Endodermal cell (in vitro differentiated cells): ENCODE measurements at regions not wholly inside any gene's neighbourhood (a gene's known extent, or its start where the extent isn't known, plus 50 kb on each side); places are given as distances from the start of the nearest gene placed in this dataset.

Experiments used
- DNase-seq: peaks from one replicate; pipeline ENCODE4 v3.0.0-alpha.2; 2017
- H3K27ac ChIP-seq: 2 replicates; pipeline ENCODE4 v1.5.1; 2013; ENCODE audit warnings: mild to moderate bottlenecking, low read depth, low read length, moderate library complexity
- H3K27me3 ChIP-seq: 2 replicates; pipeline ENCODE4 v1.6.1; 2013; ENCODE audit warnings: mild to moderate bottlenecking, low read length, moderate library complexity; ENCODE audit not compliant: insufficient read depth, control insufficient read depth, poor library complexity, severe bottlenecking
- H3K36me3 ChIP-seq: 2 replicates; pipeline ENCODE4 v1.7.0; 2013; ENCODE audit warnings: mild to moderate bottlenecking, low read length, moderate library complexity; ENCODE audit not compliant: control insufficient read depth, insufficient read depth
- H3K4me1 ChIP-seq: one replicate; pipeline ENCODE4 v1.7.0; 2013; ENCODE audit warnings: low read length; ENCODE audit not compliant: control insufficient read depth, insufficient read depth
- H3K4me3 ChIP-seq: 2 replicates; pipeline ENCODE4 v1.5.1; 2013; ENCODE audit warnings: mild to moderate bottlenecking, low read length, moderate library complexity
- H3K9ac ChIP-seq: 2 replicates; pipeline ENCODE4 v1.6.1; 2013; ENCODE audit warnings: mild to moderate bottlenecking, low read length, moderate library complexity; ENCODE audit not compliant: poor library complexity, severe bottlenecking; ENCODE audit errors: extremely low read depth
- H3K9me3 ChIP-seq: 2 replicates; pipeline ENCODE4 v1.6.1; 2013; ENCODE audit warnings: mild to moderate bottlenecking, low read length, moderate library complexity; ENCODE audit not compliant: control insufficient read depth
- H3K27ac Mint-ChIP-seq: 2 replicates; pipeline ENCODE4 v1.8.0; 2020; ENCODE audit warnings: mixed read lengths
- H3K27me3 Mint-ChIP-seq: 2 replicates; pipeline ENCODE4 v1.8.0; 2021; ENCODE audit warnings: mild to moderate bottlenecking, mixed read lengths; ENCODE audit not compliant: insufficient read depth
- H3K36me3 Mint-ChIP-seq: 2 replicates; pipeline ENCODE4 v1.8.0; 2020; ENCODE audit warnings: low read depth, mixed read lengths
- H3K4me1 Mint-ChIP-seq: 2 replicates; pipeline ENCODE4 v1.8.0; 2020; ENCODE audit warnings: mixed read lengths
- H3K4me3 Mint-ChIP-seq: 2 replicates; pipeline ENCODE4 v1.8.0; 2020; ENCODE audit warnings: mild to moderate bottlenecking, moderate library complexity, mixed read lengths
- H3K9me3 Mint-ChIP-seq: 2 replicates; pipeline ENCODE4 v1.8.0; 2020; ENCODE audit warnings: mild to moderate bottlenecking, mixed read lengths
- WGBS, 2 experiments: methylation state at CpG; one replicate each; pipeline versions ENCODE4 v1.1.5 to v1.1.7; 2013; ENCODE audit warnings: missing lambda C conversion rate in 2 of 2, mixed read lengths in 1 of 2; ENCODE audit not compliant: insufficient coverage in 1 of 2, insufficient read length in 1 of 2; 5-methylcytosine and 5-hydroxymethylcytosine counted together
- TF ChIP-seq, protein P1 (sequence below): fragments of 200-600 bp; sonication (generic); conservative IDR thresholded peaks from 2 replicates; pipeline ENCODE4 v1.5.0; 2021; ENCODE audit warnings: antibody characterized with exemption, mild to moderate bottlenecking

DNA sequence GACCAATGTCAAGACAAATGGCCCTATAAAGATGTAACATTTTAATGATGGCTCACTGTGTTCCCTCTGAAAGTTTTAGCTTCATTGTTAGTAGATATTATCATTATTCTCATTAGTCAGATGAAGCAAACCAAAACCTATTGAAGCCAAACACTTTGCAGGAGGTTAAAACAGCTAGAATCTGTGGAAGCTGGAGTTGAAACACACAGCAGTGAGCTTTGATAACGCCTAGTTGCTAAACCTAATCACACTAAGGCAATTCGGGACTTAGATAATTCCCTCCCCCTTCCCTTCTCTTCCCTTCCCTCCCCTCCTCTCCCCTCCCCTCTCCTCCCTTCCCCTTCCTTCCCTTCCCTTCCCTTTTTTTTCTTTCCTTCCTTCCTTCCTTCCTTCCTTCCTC is 165.7 kb downstream of the TRIB2 start:
- no peak overlapping the region for H3K27ac ChIP-seq
- Mint-ChIP-seq H3K9me3 (no peaks in the 10 kb centered on the region), H3K27me3 (peaks cover 33% of the 10 kb centered on the region), H3K4me1 (peaks cover 6% of the 10 kb centered on the region), H3K4me3 (no peak overlapping the region), H3K27ac (no peak overlapping the region), H3K36me3 (no peaks in the 10 kb centered on the region)
- H3K4me3 ChIP-seq, result no peak overlapping the region
- no peak for DNase-seq
- no peaks in the 10 kb centered on the region for H3K9me3 ChIP-seq
- no peak overlapping the region for H3K9ac ChIP-seq
- WGBS, 2 experiments, result 49 to 67% methylated on average over 2 of the region's 2 CpGs
- TF ChIP-seq, protein P1, sequence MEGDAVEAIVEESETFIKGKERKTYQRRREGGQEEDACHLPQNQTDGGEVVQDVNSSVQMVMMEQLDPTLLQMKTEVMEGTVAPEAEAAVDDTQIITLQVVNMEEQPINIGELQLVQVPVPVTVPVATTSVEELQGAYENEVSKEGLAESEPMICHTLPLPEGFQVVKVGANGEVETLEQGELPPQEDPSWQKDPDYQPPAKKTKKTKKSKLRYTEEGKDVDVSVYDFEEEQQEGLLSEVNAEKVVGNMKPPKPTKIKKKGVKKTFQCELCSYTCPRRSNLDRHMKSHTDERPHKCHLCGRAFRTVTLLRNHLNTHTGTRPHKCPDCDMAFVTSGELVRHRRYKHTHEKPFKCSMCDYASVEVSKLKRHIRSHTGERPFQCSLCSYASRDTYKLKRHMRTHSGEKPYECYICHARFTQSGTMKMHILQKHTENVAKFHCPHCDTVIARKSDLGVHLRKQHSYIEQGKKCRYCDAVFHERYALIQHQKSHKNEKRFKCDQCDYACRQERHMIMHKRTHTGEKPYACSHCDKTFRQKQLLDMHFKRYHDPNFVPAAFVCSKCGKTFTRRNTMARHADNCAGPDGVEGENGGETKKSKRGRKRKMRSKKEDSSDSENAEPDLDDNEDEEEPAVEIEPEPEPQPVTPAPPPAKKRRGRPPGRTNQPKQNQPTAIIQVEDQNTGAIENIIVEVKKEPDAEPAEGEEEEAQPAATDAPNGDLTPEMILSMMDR, result no peak
- no peaks in the 10 kb centered on the region for H3K36me3 ChIP-seq
- H3K4me1 ChIP-seq, result no peaks in the 10 kb centered on the region
- H3K27me3 ChIP-seq, result peaks cover 62% of the 10 kb centered on the region

DNA sequence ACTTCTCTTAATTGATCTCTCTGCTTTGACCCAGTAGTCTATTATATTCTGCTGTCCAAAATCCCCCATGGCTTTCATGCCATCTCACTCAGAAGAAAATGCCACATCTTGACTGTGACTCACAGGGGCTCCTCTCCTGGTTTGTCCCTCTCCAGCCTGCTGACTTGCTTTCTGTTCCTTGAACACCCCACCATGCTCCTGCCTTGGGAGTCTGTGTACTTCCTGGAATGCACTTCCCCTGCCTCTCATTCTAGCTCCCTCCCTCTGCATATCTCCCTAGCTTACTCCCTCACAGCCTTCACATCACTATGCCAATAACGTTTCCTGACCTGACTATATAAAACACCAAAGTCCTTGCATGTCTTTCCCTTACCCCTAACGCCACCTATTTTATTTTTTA is 167.2 kb downstream of the TRIB2 start:
- no peaks in the 10 kb centered on the region for H3K9me3 Mint-ChIP-seq
- no peak overlapping the region for H3K27ac Mint-ChIP-seq
- DNase-seq, result no peak
- no peak overlapping the region for H3K4me3 ChIP-seq
- no peak overlapping the region for H3K27ac ChIP-seq
- H3K27me3 Mint-ChIP-seq, result peaks cover 36% of the 10 kb centered on the region
- TF ChIP-seq, protein P1, result no peak
- 65 to 87% methylated on average over 2 of the region's 2 CpGs for WGBS, 2 experiments
- H3K9me3 ChIP-seq, result no peaks in the 10 kb centered on the region
- H3K4me1 ChIP-seq, result no peaks in the 10 kb centered on the region
- no peak overlapping the region for H3K9ac ChIP-seq
- no peaks in the 10 kb centered on the region for H3K36me3 ChIP-seq
- no peak overlapping the region for H3K4me3 Mint-ChIP-seq
- H3K27me3 ChIP-seq, result peaks cover 70% of the 10 kb centered on the region
- peaks cover 6% of the 10 kb centered on the region for H3K4me1 Mint-ChIP-seq
- no peaks in the 10 kb centered on the region for H3K36me3 Mint-ChIP-seq

DNA sequence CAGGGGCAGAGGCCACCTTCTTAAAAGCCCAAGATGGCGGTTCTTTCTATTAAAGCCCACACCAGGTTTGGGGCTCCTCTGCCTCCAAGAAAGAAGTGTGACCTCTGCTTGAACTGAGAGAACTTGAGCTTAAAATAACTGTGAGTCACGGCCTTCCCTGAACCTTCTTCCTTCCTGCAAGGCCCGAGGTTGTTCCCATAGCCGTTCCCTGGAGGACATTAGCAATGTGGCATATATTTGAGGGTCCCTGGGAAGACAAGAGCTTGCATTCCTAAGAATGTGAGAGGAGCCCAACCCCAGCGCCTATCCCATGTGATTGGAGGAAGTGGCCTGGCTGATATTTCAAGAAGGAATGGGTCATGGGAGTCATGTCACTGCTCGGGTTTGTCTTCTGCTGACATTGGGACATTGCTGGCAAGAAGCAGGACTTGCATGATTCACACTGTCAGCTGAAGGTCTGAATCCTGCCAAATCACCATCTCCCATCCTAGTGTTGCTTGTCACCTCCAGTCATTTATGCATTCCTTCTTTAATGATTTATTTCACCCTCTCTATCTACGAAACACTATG is 168.1 kb downstream of the TRIB2 start:
- H3K4me3 Mint-ChIP-seq, result no peak overlapping the region
- H3K9ac ChIP-seq, result no peak overlapping the region
- no peaks in the 10 kb centered on the region for H3K4me1 ChIP-seq

More for the DNA sequence above, 168.1 kb downstream of the TRIB2 start:
- H3K27me3 Mint-ChIP-seq, result peaks cover 32% of the 10 kb centered on the region
- Histone ChIP-seq H3K36me3 (no peaks in the 10 kb centered on the region), H3K27me3 (peaks cover 73% of the 10 kb centered on the region), H3K9me3 (no peaks in the 10 kb centered on the region), H3K27ac (no peak overlapping the region), H3K4me3 (no peak overlapping the region)
- TF ChIP-seq, protein P1, result no peak
- H3K36me3 Mint-ChIP-seq, result no peaks in the 10 kb centered on the region
- H3K27ac Mint-ChIP-seq, result no peak overlapping the region
- no peaks in the 10 kb centered on the region for H3K9me3 Mint-ChIP-seq
- peaks cover 6% of the 10 kb centered on the region for H3K4me1 Mint-ChIP-seq
- 90% methylated on average over 1 to 7 of the region's 7 CpGs for WGBS, 2 experiments
- no peak for DNase-seq
